K562 (cell line): ENCODE measurements at regions not wholly inside any gene's neighbourhood (a gene's known extent, or its start where the extent isn't known, plus 50 kb on each side); places are given as distances from the start of the nearest gene placed in this dataset.

Source experiments
- ATAC-seq: fragments of 200-7000 bp; cut with Tn5 transposase; 3 replicates; pipeline ENCODE4 v1.9.1; 2020; ENCODE audit warnings: moderate library complexity
- BruUV-seq: library from RNA; stranded (reverse); fragments of 400-500 nt; replicated peaks from 2 replicates; lab custom pipeline; 2021; lab: Mats Ljungman, UMichigan
- CTCF ChIA-PET: fragments of 300-600 bp; formaldehyde crosslinking; extraction: SDS; loops from one replicate; lab custom pipeline; 2021; ENCODE audit warnings: low intra/inter-chr PET ratio; lab: Yijun Ruan, JAX
- POLR2A ChIA-PET: fragments of 300-600, 350-650 bp; sonication (Branson Sonifier 250); formaldehyde crosslinking; extraction: SDS; loops from one replicate; lab custom pipeline; 2021; ENCODE audit warnings: antibody characterized with exemption, inconsistent platforms; lab: Yijun Ruan, JAX
- DNase-seq, 4 experiments: peaks; one replicate each; pipeline versions ENCODE4 v3.0.0 to v3.0.0-alpha.2; 2011 to 2018; ENCODE audit warnings: low spot score in 3 of 4, mixed read lengths in 3 of 4; ENCODE audit errors: extremely low read depth in 1 of 4
- FAIRE-seq: peaks from 2 replicates; lab custom pipeline; 2011; peaks lifted over from hg19 to GRCh38; lab: Jason Lieb, UNC
- H2AFZ ChIP-seq: 2 replicates; pipeline ENCODE4 v1.6.0; 2011; ENCODE audit warnings: low read depth, low read length, control low read depth, inconsistent platforms
- H3K27ac ChIP-seq: fragments of 200-600 bp; 3 replicates; pipeline ENCODE4 v1.8.0; 2011; ENCODE audit warnings: low read depth, mild to moderate bottlenecking, control low read depth, inconsistent platforms, low read length, moderate library complexity, mixed read lengths; ENCODE audit errors: extremely low read depth
- H3K27me3 ChIP-seq, 2 experiments: fragments of 300-600 bp in 1 of 2; 2 replicates in 1 of 2; 3 replicates in 1 of 2; pipeline versions ENCODE4 v1.6.0 to v1.8.0; 2011; ENCODE audit warnings: inconsistent platforms in 2 of 2, low read length in 2 of 2, mild to moderate bottlenecking in 1 of 2, mixed read lengths in 1 of 2, moderate library complexity in 1 of 2; ENCODE audit not compliant: control insufficient read depth in 2 of 2, insufficient read depth in 2 of 2
- H3K36me3 ChIP-seq: fragments of 300-600 bp; 3 replicates; pipeline ENCODE4 v1.8.0; 2011; ENCODE audit warnings: mild to moderate bottlenecking, low read length, inconsistent platforms; ENCODE audit not compliant: control insufficient read depth, insufficient read depth
- H3K4me1 ChIP-seq, 2 experiments: fragments of 200-600 bp in 1 of 2; replicated peaks in 1 of 2; 2 replicates in 1 of 2; 3 replicates in 1 of 2; pipeline versions ENCODE4 v1.5.1 to v1.8.0; 2011; ENCODE audit warnings: inconsistent platforms in 2 of 2, low read length in 2 of 2, mild to moderate bottlenecking in 1 of 2, mixed read lengths in 1 of 2, moderate library complexity in 1 of 2; ENCODE audit not compliant: control insufficient read depth in 2 of 2, insufficient read depth in 2 of 2
- H3K4me2 ChIP-seq: 2 replicates; pipeline ENCODE4 v1.6.1; 2011; ENCODE audit warnings: low read length, control low read depth, inconsistent platforms, mixed read lengths; ENCODE audit not compliant: insufficient read depth
- H3K4me3 ChIP-seq: fragments of 200-600 bp; sonication (generic), shearing (Covaris generic); 2 replicates; pipeline ENCODE4 v1.5.1; 2016; ENCODE audit warnings: control low read depth, inconsistent platforms
- H3K79me2 ChIP-seq: fragments of 200-600 bp; 3 replicates; pipeline ENCODE4 v1.8.0; 2011; ENCODE audit warnings: low read length, inconsistent platforms; ENCODE audit not compliant: control insufficient read depth, insufficient read depth
- H3K9ac ChIP-seq, 2 experiments: 2 replicates each; pipeline versions ENCODE4 v1.6.0 to v1.6.1; 2011; ENCODE audit warnings: low read depth in 2 of 2, low read length in 2 of 2, control low read depth in 1 of 2, inconsistent platforms in 1 of 2, mild to moderate bottlenecking in 1 of 2, mixed read lengths in 1 of 2; ENCODE audit not compliant: insufficient read depth in 1 of 2
- H3K9me1 ChIP-seq: one replicate; pipeline ENCODE4 v1.6.0; 2011; ENCODE audit warnings: inconsistent platforms, mild to moderate bottlenecking, low read length, moderate library complexity; ENCODE audit not compliant: control insufficient read depth, insufficient read depth
- H3K9me3 ChIP-seq: replicated peaks from 2 replicates; pipeline ENCODE4 v1.5.1; 2011; ENCODE audit warnings: low read depth, low read length, inconsistent platforms; ENCODE audit not compliant: control insufficient read depth, insufficient read depth
- H4K20me1 ChIP-seq: replicated peaks from 2 replicates; pipeline ENCODE4 v1.6.1; 2011; ENCODE audit warnings: low read length, inconsistent platforms, mixed read lengths; ENCODE audit not compliant: control insufficient read depth, insufficient read depth
- BRD4 ChIP-seq: fragments of 200-600 bp; sonication (generic); IDR thresholded peaks from 2 replicates; pipeline ENCODE4 v1.6.1; 2017; ENCODE audit warnings: inconsistent platforms
- ETS2 ChIP-seq: IDR thresholded peaks from 2 replicates; pipeline ENCODE4 v1.6.1; 2016; ENCODE audit warnings: borderline replicate concordance, missing genetic modification characterization, mild to moderate bottlenecking, moderate library complexity, missing compliant biosample characterization; ENCODE audit not compliant: poor library complexity, severe bottlenecking
- JUN ChIP-seq, 2 experiments: sonication (generic) in 1 of 2; formaldehyde crosslinking in 1 of 2; IDR thresholded peaks; 2 replicates each; pipeline versions ENCODE4 v1.6.1 to v1.8.0; 2012 to 2022; ENCODE audit warnings: borderline replicate concordance in 2 of 2, mild to moderate bottlenecking in 2 of 2, improper control_type of control experiment in 1 of 2, low read depth in 1 of 2, low read length in 1 of 2, missing genetic modification reagents in 1 of 2
- MAFG ChIP-seq: fragments of 450-650 bp; conservative IDR thresholded peaks from 2 replicates; pipeline ENCODE4 v1.6.1; 2016; ENCODE audit warnings: missing genetic modification characterization, missing compliant biosample characterization
- RHOXF2B ChIP-seq: fragments of 250-450 bp; sonication (Bioruptor Pico); conservative IDR thresholded peaks from 2 replicates; pipeline ENCODE4 v1.5.1; 2021
- SRSF3 ChIP-seq: fragments of 200-400 bp; formaldehyde crosslinking; IDR thresholded peaks from 2 replicates; pipeline ENCODE4 v1.6.1; 2016; ENCODE audit warnings: mild to moderate bottlenecking, low read length, moderate library complexity; ENCODE audit not compliant: insufficient read depth
- ZNF133 ChIP-seq: fragments of 250-450 bp; sonication (Bioruptor Pico); IDR thresholded peaks from 2 replicates; pipeline ENCODE4 v1.4.0; 2020; ENCODE audit warnings: mild to moderate bottlenecking
- ZNF224 ChIP-seq: sonication (generic); formaldehyde crosslinking; IDR thresholded peaks from 2 replicates; pipeline ENCODE4 v1.8.0; 2022; ENCODE audit warnings: mild to moderate bottlenecking, missing genetic modification reagents
- ZNF347 ChIP-seq: fragments of 450-650 bp; formaldehyde crosslinking; IDR thresholded peaks from 2 replicates; pipeline ENCODE4 v1.4.0; 2020; ENCODE audit warnings: low read depth, mild to moderate bottlenecking, moderate library complexity
- ZNF431 ChIP-seq: sonication (generic); formaldehyde crosslinking; IDR thresholded peaks from 2 replicates; pipeline ENCODE4 v1.8.0; 2022; ENCODE audit warnings: mild to moderate bottlenecking, missing genetic modification reagents
- ZNF695 ChIP-seq: fragments of 450-650 bp; formaldehyde crosslinking; IDR thresholded peaks from 2 replicates; pipeline ENCODE4 v1.4.0; 2020; ENCODE audit warnings: mild to moderate bottlenecking, moderate library complexity
- ZNF699 ChIP-seq: fragments of 250-450 bp; sonication (Bioruptor Pico); IDR thresholded peaks from 2 replicates; pipeline ENCODE4 v1.8.0; 2021; ENCODE audit warnings: mild to moderate bottlenecking, moderate library complexity; ENCODE audit not compliant: insufficient replicate concordance
- ZNF785 ChIP-seq: fragments of 250-450 bp; sonication (Bioruptor Pico); IDR thresholded peaks from 2 replicates; pipeline ENCODE4 v1.4.0; 2020; ENCODE audit warnings: mild to moderate bottlenecking
- WGBS: fragments of 100-300 bp; shearing (Covaris generic); methylation state at CpG from one replicate; pipeline ENCODE4 v1.1.6; 2016; ENCODE audit warnings: low coverage, mixed read lengths; ENCODE audit not compliant: insufficient coverage; ENCODE audit errors: missing lambda C conversion rate; 5-methylcytosine and 5-hydroxymethylcytosine counted together
- in situ Hi-C: fragments of 300-500 bp; cut with MboI; formaldehyde crosslinking; loops from 4 replicates; pipeline ENCODE4 v1.15.0; 2018; ENCODE audit warnings: inconsistent platforms, mixed read lengths
- intact Hi-C: fragments of 100-400 bp; cut with micrococcal nuclease; formaldehyde crosslinking; loops from 2 replicates; pipeline ENCODE4 v1.14.2; 2022
- TF ChIP-seq, protein P1 (sequence below): sonication (generic); formaldehyde crosslinking; IDR thresholded peaks from 2 replicates; pipeline ENCODE4 v1.8.1; 2023; ENCODE audit warnings: mild to moderate bottlenecking, missing genetic modification reagents
- TF ChIP-seq, protein P2 (sequence below): fragments of 450-650 bp; IDR thresholded peaks from 2 replicates; pipeline ENCODE4 v1.6.1; 2017; ENCODE audit warnings: antibody characterized with exemption, mild to moderate bottlenecking

DNA sequence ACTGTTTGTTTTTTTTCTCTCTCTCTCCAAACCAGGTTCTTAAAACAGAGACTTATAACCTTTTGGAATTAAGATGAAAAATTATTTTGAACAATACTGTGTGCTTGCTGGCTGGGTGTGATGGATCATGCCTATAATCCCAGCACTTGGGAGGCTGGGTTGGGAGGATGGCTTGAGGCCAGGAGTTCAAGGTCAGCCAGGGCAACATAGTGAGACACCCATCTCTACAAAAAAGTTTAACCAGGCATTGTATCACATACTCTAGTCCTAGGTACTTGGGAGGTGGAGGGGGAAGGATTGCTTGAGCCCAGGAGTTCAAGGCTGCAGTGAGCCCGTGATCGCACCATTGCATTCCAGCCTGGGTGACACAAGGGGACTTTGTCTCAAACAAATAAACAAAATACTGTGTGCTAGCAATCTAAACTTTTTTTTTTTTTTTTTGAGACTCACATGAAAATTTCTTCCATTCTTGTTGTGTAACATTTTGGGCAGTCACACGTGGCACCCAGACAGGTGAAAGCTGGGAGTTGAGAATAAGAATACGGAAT lies 379.6 kb downstream of the ETNK1 start:
- no peak for ATAC-seq
- BruUV-seq: no TSS peak
- in situ Hi-C loops: no loop called here

More for the DNA sequence above, 379.6 kb downstream of the ETNK1 start:
- H3K9ac ChIP-seq: no peak overlapping the region
- no peak overlapping the region for H2AFZ ChIP-seq
- H3K27ac ChIP-seq: no peak overlapping the region
- H3K27me3 ChIP-seq: no peaks in the 10 kb centered on the region
- WGBS: 15% methylated on average over 2 of the region's 4 CpGs
- H3K4me2 ChIP-seq: no peak overlapping the region
- no peaks in the 10 kb centered on the region for H3K9me1 ChIP-seq
- DNase-seq: no peak
- H3K4me3 ChIP-seq: no peak overlapping the region
- H3K79me2 ChIP-seq: no peaks in the 10 kb centered on the region
- CTCF ChIA-PET: no interaction called here
- H4K20me1 ChIP-seq: no peaks in the 10 kb centered on the region
- no peaks in the 10 kb centered on the region for H3K36me3 ChIP-seq
- no peaks in the 10 kb centered on the region for H3K9me3 ChIP-seq
- TF ChIP-seq ZNF347 (CRISPR knock-in tag) (no peak), JUN (IDR thresholded peaks at IDR 0.05; ENCODE audit: borderline replicate concordance, low read depth, low read length) (no peak), JUN (CRISPR knock-in tag; IDR thresholded peaks at IDR 0.05; ENCODE audit: borderline replicate concordance) (no peak), MAFG (tag) (no peak), ZNF785 (no peak), ZNF431 (CRISPR knock-in tag) (no peak), ZNF699 (CRISPR knock-in tag) (no peak), BRD4 (no peak), ZNF695 (CRISPR knock-in tag) (no peak), ETS2 (no peak), RHOXF2B (CRISPR knock-in tag) (no peak), SRSF3 (no peak), ZNF224 (CRISPR knock-in tag) (no peak), ZNF133 (CRISPR knock-in tag) (no peak)
- TF ChIP-seq, protein P1, sequence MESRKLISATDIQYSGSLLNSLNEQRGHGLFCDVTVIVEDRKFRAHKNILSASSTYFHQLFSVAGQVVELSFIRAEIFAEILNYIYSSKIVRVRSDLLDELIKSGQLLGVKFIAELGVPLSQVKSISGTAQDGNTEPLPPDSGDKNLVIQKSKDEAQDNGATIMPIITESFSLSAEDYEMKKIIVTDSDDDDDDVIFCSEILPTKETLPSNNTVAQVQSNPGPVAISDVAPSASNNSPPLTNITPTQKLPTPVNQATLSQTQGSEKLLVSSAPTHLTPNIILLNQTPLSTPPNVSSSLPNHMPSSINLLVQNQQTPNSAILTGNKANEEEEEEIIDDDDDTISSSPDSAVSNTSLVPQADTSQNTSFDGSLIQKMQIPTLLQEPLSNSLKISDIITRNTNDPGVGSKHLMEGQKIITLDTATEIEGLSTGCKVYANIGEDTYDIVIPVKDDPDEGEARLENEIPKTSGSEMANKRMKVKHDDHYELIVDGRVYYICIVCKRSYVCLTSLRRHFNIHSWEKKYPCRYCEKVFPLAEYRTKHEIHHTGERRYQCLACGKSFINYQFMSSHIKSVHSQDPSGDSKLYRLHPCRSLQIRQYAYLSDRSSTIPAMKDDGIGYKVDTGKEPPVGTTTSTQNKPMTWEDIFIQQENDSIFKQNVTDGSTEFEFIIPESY (CRISPR knock-in tag): no peak
- TF ChIP-seq, protein P2, sequence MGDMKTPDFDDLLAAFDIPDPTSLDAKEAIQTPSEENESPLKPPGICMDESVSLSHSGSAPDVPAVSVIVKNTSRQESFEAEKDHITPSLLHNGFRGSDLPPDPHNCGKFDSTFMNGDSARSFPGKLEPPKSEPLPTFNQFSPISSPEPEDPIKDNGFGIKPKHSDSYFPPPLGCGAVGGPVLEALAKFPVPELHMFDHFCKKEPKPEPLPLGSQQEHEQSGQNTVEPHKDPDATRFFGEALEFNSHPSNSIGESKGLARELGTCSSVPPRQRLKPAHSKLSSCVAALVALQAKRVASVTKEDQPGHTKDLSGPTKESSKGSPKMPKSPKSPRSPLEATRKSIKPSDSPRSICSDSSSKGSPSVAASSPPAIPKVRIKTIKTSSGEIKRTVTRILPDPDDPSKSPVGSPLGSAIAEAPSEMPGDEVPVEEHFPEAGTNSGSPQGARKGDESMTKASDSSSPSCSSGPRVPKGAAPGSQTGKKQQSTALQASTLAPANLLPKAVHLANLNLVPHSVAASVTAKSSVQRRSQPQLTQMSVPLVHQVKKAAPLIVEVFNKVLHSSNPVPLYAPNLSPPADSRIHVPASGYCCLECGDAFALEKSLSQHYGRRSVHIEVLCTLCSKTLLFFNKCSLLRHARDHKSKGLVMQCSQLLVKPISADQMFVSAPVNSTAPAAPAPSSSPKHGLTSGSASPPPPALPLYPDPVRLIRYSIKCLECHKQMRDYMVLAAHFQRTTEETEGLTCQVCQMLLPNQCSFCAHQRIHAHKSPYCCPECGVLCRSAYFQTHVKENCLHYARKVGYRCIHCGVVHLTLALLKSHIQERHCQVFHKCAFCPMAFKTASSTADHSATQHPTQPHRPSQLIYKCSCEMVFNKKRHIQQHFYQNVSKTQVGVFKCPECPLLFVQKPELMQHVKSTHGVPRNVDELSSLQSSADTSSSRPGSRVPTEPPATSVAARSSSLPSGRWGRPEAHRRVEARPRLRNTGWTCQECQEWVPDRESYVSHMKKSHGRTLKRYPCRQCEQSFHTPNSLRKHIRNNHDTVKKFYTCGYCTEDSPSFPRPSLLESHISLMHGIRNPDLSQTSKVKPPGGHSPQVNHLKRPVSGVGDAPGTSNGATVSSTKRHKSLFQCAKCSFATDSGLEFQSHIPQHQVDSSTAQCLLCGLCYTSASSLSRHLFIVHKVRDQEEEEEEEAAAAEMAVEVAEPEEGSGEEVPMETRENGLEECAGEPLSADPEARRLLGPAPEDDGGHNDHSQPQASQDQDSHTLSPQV: no peak
- intact Hi-C loops: no loop called here
- POLR2A ChIA-PET: no interaction called here
- no peak for FAIRE-seq
- no peaks in the 10 kb centered on the region for H3K4me1 ChIP-seq
